GM11168 (cell line): ENCODE measurements at regions not wholly inside any gene's neighbourhood (a gene's known extent, or its start where the extent isn't known, plus 50 kb on each side); places are given as distances from the start of the nearest gene placed in this dataset.

Experiments
- in situ Hi-C: fragments of 300-500 bp; cut with MboI; formaldehyde crosslinking; loops from one replicate; pipeline ENCODE4 v1.12.0; 2022; ENCODE audit warnings: low sequenced_read_pairs; ENCODE audit not compliant: unreplicated experiment

GRCh38 chr2:221786297-221786926, 214.3 kb upstream of the EPHA4 start:
- in situ Hi-C loops = no loop called here

DNA sequence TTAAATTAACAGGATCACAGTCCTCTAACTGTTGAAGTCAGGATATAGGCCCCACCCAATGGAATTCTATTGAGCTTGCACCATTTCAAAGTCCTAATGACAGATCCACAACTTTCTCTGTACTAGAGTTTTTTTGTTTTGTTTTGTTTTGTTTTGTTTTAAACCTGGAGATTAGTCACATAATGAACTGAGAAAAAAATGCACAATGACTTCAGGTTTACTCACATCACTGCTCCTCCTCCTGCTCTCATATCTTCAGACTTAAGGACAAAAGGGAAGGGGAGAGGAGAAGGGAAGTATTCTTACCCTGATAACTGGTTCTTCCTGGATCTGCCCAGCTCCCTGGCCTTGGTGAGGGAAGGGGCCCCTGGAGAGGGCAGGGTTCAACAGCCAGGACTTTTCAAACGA, 208.2 kb upstream of the EPHA4 start:
- in situ Hi-C loops = no loop called here

GRCh38 chr2:221779614-221780067, 207.5 kb upstream of the EPHA4 start:
- in situ Hi-C loops = no loop called here

GRCh38 chr2:221778025-221778424, 205.9 kb upstream of the EPHA4 start:
- in situ Hi-C loops = no loop called here

GRCh38 chr2:221777119-221777518, 205.0 kb upstream of the EPHA4 start:
- in situ Hi-C loops = no loop called here

GRCh38 chr2:221775096-221775495, 203.0 kb upstream of the EPHA4 start:
- in situ Hi-C loops = no loop called here

DNA sequence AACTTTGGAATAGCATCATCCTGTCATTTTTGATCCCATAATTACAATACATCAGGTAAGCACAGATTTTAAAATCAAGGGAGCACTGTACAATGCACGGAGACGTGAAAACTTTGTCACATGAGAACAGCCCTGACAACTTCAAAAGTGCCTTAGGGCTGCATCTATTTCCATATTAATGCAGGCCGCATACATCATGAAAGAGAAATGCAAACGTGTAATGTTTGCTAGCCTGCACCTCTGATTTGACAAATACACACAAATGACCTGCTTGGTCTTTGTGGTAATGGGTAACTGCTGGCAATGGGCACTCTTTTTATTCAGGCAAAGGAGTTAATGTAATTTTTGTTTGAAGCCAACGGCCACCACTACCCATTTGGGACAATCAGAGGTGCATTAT, 202.0 kb upstream of the EPHA4 start:
- in situ Hi-C loops = no loop called here

GRCh38 chr2:221771297-221771696, 199.2 kb upstream of the EPHA4 start:
- in situ Hi-C loops = no loop called here

GRCh38 chr2:221767106-221768012, 195.3 kb upstream of the EPHA4 start:
- in situ Hi-C loops = no loop called here

GRCh38 chr2:221762496-221762895, 190.4 kb upstream of the EPHA4 start:
- in situ Hi-C loops = no loop called here

DNA sequence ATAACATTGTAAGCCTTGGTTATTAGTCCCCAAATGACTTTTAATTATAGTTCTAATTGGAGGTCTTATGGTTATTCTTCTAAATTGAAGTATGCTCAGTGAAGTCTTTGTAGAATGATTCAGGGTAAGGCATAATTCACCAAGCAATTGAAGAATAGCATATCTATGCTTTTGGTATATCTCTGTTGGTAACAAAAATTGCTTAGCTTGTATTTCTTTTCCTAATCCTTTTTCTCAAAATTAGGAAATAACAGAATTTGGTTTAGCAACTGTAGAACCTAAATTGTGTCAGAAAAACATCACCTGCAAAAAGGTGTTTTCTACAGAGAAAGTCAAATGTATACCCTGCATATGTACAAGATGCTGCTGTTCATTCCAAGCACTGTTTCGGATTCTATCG, 189.2 kb upstream of the EPHA4 start:
- in situ Hi-C loops = no loop called here

GRCh38 chr2:221758076-221758475, 186.0 kb upstream of the EPHA4 start:
- in situ Hi-C loops = no loop called here

- in situ Hi-C loops = no loop called here
Measured at GRCh38 chr2:221753401-221753800, 181.3 kb upstream of the EPHA4 start.

- in situ Hi-C loops = no loop called here
Measured at GRCh38 chr2:221752781-221753180, 180.7 kb upstream of the EPHA4 start.

DNA sequence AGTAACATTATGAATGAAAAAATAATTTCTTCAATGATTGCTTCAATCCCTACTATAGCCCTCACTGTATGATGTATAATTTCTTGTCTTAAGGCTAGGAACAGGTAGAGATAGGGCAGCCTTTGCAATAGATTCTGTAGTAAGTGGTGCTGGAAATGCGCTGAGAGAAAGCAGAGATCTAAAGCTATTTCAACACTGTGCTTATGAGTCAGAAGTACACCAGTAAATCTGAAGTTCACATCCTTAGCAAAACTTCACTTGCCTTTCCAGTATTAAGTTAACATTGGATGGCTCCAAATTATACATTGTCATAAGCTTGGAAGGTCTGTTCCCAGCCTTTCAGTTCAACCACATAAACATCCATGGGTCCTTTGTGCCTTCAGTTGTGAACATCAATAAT, 178.2 kb upstream of the EPHA4 start:
- in situ Hi-C loops = no loop called here

DNA sequence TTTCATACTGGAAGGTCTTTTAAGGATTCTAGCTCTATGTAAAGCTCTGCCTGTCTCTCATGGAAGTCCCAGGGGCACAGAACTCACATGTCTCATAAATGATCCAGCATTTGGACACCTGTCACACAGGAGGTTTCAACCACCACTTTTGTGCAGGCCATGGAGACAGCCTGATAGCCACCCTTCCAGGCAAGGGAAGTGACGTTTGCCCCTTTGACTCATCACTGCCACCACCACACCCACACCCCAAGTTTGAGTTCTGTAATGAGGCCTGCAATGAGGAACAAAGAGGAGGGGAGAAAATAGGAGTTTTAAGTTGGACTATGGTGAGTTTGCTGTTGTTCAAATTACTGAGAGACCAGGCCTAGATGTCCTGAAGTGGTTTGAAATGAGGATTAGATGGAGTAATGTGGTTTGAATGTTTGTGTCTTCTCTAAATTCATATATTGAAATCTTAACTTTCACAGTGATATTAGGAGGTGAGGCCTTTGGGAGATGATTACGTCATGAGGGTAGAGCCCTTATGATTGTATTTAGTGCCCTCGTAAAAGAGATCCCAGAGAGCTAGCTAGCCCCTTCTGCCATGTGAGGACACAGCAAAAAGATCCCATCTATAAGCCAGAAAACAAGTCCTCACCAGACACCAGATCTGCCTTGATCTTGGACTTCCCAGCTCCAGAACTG, 175.3 kb upstream of the EPHA4 start:
- in situ Hi-C loops = no loop called here

- in situ Hi-C loops = no loop called here
Measured at GRCh38 chr2:221741496-221742211, 169.6 kb upstream of the EPHA4 start.

DNA sequence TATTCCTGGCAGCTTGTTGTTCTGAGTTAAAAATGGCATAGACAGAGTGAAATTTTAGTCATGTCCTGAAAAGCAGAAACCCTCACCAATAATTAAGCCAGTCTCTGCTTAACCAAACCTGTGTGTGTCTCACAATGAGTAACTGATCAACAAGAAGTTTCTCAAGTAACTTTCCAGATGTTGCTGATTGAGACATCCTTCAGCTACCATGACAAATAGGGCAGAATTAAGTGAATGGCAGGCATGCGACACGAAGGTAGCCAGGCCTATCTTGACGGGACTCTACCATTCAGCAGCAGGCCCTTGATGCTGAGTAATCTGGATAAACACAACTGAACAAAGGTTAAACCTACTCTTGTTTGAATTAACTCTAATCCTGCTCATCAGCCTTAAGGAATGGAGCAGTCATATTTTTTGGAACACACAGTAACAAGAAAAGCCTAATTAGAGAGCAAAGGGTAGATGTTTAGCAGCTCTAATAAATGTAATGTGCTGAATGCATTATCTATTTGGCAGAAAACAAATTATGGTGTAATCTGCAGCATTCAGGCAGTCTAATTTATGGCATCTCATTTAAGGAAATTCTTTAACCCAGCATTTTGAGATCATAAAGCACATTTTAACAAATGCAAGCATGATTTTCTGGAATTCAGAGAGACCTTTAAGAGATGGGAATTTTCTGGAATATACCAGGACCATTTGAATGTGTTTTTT, 159.5 kb upstream of the EPHA4 start:
- in situ Hi-C loops = no loop called here

DNA sequence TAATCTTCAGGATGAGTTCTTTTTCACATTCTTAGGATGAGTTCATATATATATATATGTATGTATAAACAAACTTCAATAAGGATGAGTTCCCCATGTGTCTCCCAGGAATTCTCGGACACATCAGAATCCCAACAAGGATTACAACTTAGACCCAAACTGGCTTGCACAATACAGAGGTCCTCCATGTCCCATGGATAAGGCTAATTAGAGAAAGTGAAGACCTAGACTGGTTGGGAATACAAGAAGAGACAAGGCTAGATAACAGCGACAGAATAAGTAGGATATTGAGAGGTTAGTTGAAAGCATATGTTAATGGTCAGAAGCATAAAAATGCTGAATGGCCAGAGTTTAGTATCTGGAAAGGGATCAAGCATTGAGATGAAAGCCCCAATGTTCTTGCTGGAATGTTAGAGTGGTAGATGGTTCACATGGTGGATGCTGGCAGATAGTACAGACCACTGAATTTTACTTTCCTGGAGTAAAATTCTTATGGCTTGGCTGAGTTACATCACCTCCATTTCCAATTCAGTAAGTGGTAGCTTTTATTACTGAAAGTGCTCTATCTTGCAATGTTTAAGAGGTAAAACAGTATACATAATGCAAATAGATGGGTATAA, 154.9 kb upstream of the EPHA4 start:
- in situ Hi-C loops = no loop called here
